ENCODE measurements at regions not wholly inside any gene's neighbourhood (a gene's known extent, or its start where the extent isn't known, plus 50 kb on each side); places are given as distances from the start of the nearest gene placed in this dataset.

DNA sequence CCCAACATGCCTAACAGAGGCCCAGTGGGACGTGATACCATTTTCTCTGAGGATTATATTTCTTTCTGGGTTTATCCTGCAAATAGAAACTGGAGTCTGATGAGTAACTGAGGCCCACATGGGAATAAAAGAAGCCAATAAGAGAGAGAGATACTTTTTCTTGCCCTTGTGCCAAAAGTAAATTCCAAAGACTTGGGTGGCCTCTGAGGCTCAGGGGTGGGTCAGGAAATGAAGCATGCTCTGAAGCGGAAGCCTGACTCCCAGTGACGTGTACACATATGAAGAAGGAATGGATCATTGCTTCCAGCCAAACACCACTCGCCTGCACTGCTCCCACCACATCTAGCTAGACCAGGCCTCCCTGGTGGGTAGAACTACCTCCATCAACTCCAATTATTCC is 273.6 kb upstream of the NCKAP5 start:
- TF ChIP-seq CTCF (IDR thresholded peaks at IDR 0.05): no peak
- intact Hi-C loops (cut with DNase I): no loop called here
- no peak for DNase-seq (ENCODE audit: low spot score in 2 of 2)
- Histone ChIP-seq H3K4me3 (no peak overlapping the region), H3K27ac (no peak overlapping the region), H3K4me1 (no peaks in the 10 kb centered on the region), H3K9me3 (no peaks in the 10 kb centered on the region), H3K36me3 (no peaks in the 10 kb centered on the region), H3K27me3 (no peaks in the 10 kb centered on the region)

DNA sequence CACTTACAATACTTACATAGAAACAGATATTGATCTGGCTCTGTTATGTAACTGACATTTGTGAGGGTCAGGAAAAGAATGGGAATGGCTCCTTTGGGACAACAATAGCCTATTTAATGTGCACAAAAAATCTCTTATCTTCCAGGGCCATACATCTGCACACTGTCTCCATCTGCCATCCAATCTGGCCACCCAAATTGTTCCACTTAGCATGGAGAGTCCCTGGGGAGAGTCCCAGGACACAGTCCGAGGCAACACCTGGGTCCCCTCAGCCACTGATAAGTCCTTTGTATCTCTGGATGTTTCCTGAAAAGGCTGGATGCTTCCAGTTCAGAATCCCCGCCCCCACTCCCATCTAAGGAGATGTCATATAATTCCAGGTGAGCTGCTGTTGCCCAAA is 274.2 kb upstream of the NCKAP5 start:
- Histone ChIP-seq H3K4me1 (no peaks in the 10 kb centered on the region), H3K4me3 (no peak overlapping the region), H3K36me3 (no peaks in the 10 kb centered on the region), H3K9me3 (no peaks in the 10 kb centered on the region), H3K27me3 (no peaks in the 10 kb centered on the region), H3K27ac (no peak overlapping the region)
- DNase-seq (ENCODE audit: low spot score in 2 of 2): no peak
- intact Hi-C loops (cut with DNase I): no loop called here
- TF ChIP-seq CTCF (IDR thresholded peaks at IDR 0.05): no peak

DNA sequence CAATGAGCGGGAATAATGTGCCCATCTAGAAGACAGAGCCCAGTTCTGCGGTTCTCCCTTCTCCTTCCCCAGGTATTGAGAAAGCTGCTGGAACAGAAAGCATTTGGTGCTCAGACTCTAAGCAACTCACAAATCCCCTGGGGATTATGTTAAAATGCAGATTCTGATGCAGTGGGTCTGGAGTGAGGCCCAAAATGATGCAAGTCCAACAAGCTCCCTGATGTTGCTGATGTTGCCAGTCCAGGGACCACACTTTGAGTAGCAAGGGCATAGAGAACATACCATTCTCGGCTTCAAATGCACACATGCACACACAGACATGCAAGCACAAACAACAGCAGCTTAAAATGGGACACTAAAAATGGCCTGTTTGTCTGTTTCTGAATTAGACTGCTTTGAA is 274.8 kb upstream of the NCKAP5 start:
- Histone ChIP-seq H3K27me3 (no peaks in the 10 kb centered on the region), H3K27ac (no peak overlapping the region), H3K4me3 (no peak overlapping the region), H3K9me3 (no peaks in the 10 kb centered on the region), H3K4me1 (no peaks in the 10 kb centered on the region), H3K36me3 (no peaks in the 10 kb centered on the region)
- no peak for DNase-seq (ENCODE audit: low spot score in 2 of 2)
- intact Hi-C loops (cut with DNase I): no loop called here
- TF ChIP-seq CTCF (IDR thresholded peaks at IDR 0.05): no peak

GRCh38 chr2:133843551-133843950 is 275.3 kb upstream of the NCKAP5 start:
- DNase-seq (ENCODE audit: low spot score in 2 of 2): no peak
- intact Hi-C loops (cut with DNase I): no loop called here
- no peak for TF ChIP-seq CTCF (IDR thresholded peaks at IDR 0.05)
- Histone ChIP-seq H3K27ac (no peak overlapping the region), H3K4me1 (no peaks in the 10 kb centered on the region), H3K9me3 (no peaks in the 10 kb centered on the region), H3K4me3 (no peak overlapping the region), H3K27me3 (no peaks in the 10 kb centered on the region), H3K36me3 (no peaks in the 10 kb centered on the region)

GRCh38 chr2:133844214-133844892 is 276.1 kb upstream of the NCKAP5 start:
- H3K27me3 ChIP-seq: no peaks in the 10 kb centered on the region
- no peaks in the 10 kb centered on the region for H3K36me3 ChIP-seq
- DNase-seq (ENCODE audit: low spot score in 2 of 2): peak in 1 of 2 donors; percentile 66
- H3K27ac ChIP-seq: no peak overlapping the region
- H3K4me3 ChIP-seq: no peak overlapping the region
- intact Hi-C loops (cut with DNase I): no loop called here
- TF ChIP-seq CTCF (IDR thresholded peaks at IDR 0.05): peak; percentile 36 to 82 (median 63)
- no peaks in the 10 kb centered on the region for H3K4me1 ChIP-seq
- H3K9me3 ChIP-seq: no peaks in the 10 kb centered on the region

- H3K9me3 ChIP-seq: no peaks in the 10 kb centered on the region
- no peak for TF ChIP-seq CTCF (IDR thresholded peaks at IDR 0.05)
These were observed 278.2 kb upstream of the NCKAP5 start for GRCh38 chr2:133846476-133846875.

More at GRCh38 chr2:133846476-133846875, 278.2 kb upstream of the NCKAP5 start:
- Histone ChIP-seq H3K36me3 (no peaks in the 10 kb centered on the region), H3K4me3 (no peak overlapping the region), H3K4me1 (no peaks in the 10 kb centered on the region), H3K27ac (no peak overlapping the region), H3K27me3 (no peaks in the 10 kb centered on the region)
- intact Hi-C loops (cut with DNase I): no loop called here
- DNase-seq (ENCODE audit: low spot score in 2 of 2): no peak
